OCI-LY1 (cell line): ENCODE measurements at regions not wholly inside any gene's neighbourhood (a gene's known extent, or its start where the extent isn't known, plus 50 kb on each side); places are given as distances from the start of the nearest gene placed in this dataset.

Experiments
- H2AFZ ChIP-seq: fragments of 200-600 bp; sonication (generic), shearing (Covaris generic); 2 replicates; pipeline ENCODE4 v1.6.0; 2014; ENCODE audit warnings: antibody characterized with exemption, mild to moderate bottlenecking, low read length
- H3F3A ChIP-seq: fragments of 200-600 bp; sonication (generic), shearing (Covaris generic); 2 replicates; pipeline ENCODE4 v1.6.0; 2014; ENCODE audit warnings: mild to moderate bottlenecking, antibody characterized with exemption, low read length, moderate library complexity; ENCODE audit not compliant: insufficient read depth
- H3K27ac ChIP-seq: fragments of 200-600 bp; sonication (generic); 2 replicates; pipeline ENCODE4 v1.5.1; 2014; ENCODE audit warnings: low read length, mixed run types, mild to moderate bottlenecking, low read depth; ENCODE audit not compliant: poor library complexity, severe bottlenecking
- H3K27me3 ChIP-seq: fragments of 200-600 bp; sonication (generic); 2 replicates; pipeline ENCODE4 v1.6.0; 2014; ENCODE audit warnings: antibody characterized with exemption, mild to moderate bottlenecking, low read length, moderate library complexity; ENCODE audit not compliant: insufficient read depth
- H3K36me3 ChIP-seq: fragments of 200-600 bp; sonication (generic); 2 replicates; pipeline ENCODE4 v1.6.1; 2014; ENCODE audit warnings: mild to moderate bottlenecking, antibody characterized with exemption, low read length, moderate library complexity, mixed read lengths; ENCODE audit not compliant: insufficient read depth
- H3K4me1 ChIP-seq: fragments of 200-600 bp; sonication (generic); 2 replicates; pipeline ENCODE4 v1.5.1; 2014; ENCODE audit warnings: mild to moderate bottlenecking, low read length, moderate library complexity; ENCODE audit not compliant: insufficient read depth, severe bottlenecking
- H3K4me2 ChIP-seq: fragments of 200-600 bp; sonication (generic), shearing (Covaris generic); 2 replicates; pipeline ENCODE4 v1.6.1; 2014; ENCODE audit warnings: low read length
- H3K4me3 ChIP-seq: fragments of 200-600 bp; sonication (generic); 2 replicates; pipeline ENCODE4 v1.5.1; 2014; ENCODE audit warnings: low read length, low read depth, mild to moderate bottlenecking, mixed read lengths; ENCODE audit not compliant: poor library complexity, severe bottlenecking
- H3K79me2 ChIP-seq: fragments of 200-600 bp; shearing (Covaris generic); 2 replicates; pipeline ENCODE4 v1.6.1; 2016; ENCODE audit warnings: mixed run types, low read length, mixed read lengths; ENCODE audit not compliant: insufficient read depth
- H3K9ac ChIP-seq: fragments of 200-600 bp; sonication (generic), shearing (Covaris generic); 2 replicates; pipeline ENCODE4 v1.6.1; 2014; ENCODE audit warnings: mild to moderate bottlenecking, low read length, mixed read lengths
- H3K9me2 ChIP-seq: fragments of 200-600 bp; sonication (generic), shearing (Covaris generic); 2 replicates; pipeline ENCODE4 v1.6.1; 2014; ENCODE audit warnings: low read depth, mild to moderate bottlenecking, low read length, mixed read lengths
- H3K9me3 ChIP-seq: fragments of 200-600 bp; shearing (Covaris generic); 2 replicates; pipeline ENCODE4 v1.6.1; 2014; ENCODE audit warnings: low read length, mixed read lengths
- H4K20me1 ChIP-seq: fragments of 200-600 bp; sonication (generic), shearing (Covaris generic); 2 replicates; pipeline ENCODE4 v1.6.0; 2016; ENCODE audit warnings: mild to moderate bottlenecking, low read length; ENCODE audit not compliant: insufficient read depth
- CTCF ChIP-seq: fragments of 200-600 bp; sonication (generic), shearing (Covaris generic); IDR thresholded peaks from 2 replicates; pipeline ENCODE4 v1.5.1; 2017; ENCODE audit warnings: mild to moderate bottlenecking, antibody characterized with exemption, low read length, moderate library complexity, mixed read lengths
- EZH2 ChIP-seq: fragments of 200-600 bp; sonication (generic), shearing (Covaris generic); IDR thresholded peaks from 2 replicates; pipeline ENCODE4 v1.8.0; 2017; ENCODE audit warnings: borderline replicate concordance, mixed run types, mild to moderate bottlenecking, antibody characterized with exemption, low read length, moderate library complexity, mixed read lengths

DNA sequence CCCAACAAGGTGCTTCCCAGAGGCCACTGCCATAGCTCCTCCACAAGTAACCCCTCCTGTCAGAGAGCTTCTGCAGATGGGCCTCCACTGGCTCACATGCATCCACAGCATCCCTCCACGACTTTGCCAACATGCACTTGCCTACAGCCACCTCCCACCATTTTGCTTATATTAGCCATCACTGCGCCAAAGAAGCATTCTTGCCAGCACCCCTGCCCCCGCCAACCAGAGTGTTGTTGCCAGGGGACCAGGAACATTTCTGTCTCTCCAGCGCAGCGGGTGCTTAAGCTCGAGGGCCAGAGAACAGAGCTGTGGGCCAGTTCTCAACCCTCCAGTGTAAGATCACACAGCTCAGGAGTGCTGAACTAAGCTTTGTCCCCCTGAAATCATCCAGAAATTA lies 517.6 kb downstream of the PABPC4L start:
- H3K4me3 ChIP-seq, result no peak overlapping the region
- H3K27ac ChIP-seq, result no peak overlapping the region
- H3K9me2 ChIP-seq, result no peaks in the 10 kb centered on the region
- no peak overlapping the region for H2AFZ ChIP-seq
- no peaks in the 10 kb centered on the region for H3K36me3 ChIP-seq
- H3K4me1 ChIP-seq, result no peaks in the 10 kb centered on the region
- H3K79me2 ChIP-seq, result no peaks in the 10 kb centered on the region
- H3F3A ChIP-seq, result no peaks in the 10 kb centered on the region
- H3K4me2 ChIP-seq, result no peak overlapping the region
- no peaks in the 10 kb centered on the region for H3K27me3 ChIP-seq
- TF ChIP-seq EZH2 (no peak), CTCF (no peak)
- no peak overlapping the region for H3K9ac ChIP-seq
- H4K20me1 ChIP-seq, result no peaks in the 10 kb centered on the region
- H3K9me3 ChIP-seq, result no peaks in the 10 kb centered on the region

DNA sequence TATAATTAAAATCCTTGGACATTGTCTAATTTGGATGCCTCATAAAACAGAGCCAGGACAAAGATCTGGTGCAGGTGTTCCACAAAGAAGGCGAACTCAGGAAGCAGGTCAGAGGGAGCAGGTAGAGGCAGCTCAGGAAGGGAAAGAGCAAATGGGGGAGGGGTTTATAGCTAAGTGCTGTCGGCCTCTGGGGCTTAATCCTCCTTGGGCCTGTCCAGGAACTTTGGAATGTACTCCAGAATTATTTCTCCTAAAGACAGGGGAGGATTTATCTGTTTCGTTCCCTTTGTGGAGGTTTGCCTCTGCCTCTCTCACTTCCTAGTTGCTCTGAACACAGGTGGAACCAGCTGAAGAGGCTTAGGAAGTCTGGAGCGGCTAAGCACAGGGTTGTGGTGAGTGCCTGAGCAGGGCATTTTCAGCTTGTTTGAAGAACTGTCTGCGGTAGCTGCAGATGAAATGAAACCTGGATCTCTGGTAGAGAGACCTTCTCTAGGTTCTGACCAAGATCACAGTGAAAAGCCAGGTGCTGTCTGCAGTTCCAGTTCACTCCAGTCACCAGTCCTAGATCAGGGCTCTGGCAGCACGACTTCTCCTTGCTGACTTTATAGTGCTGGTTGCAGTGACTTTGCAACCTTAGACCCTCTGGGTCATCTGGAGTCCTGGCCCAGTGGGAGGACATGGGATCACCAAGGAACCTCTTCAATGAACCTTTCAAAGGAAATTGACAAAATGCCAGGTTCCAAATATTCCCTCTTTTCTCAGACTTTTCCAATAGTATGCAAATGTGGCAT lies 519.2 kb downstream of the PCDH10 start:
- peak overlapping the region; percentile 2 for H3K27ac ChIP-seq

GRCh38 chr4:133647206-133647605 lies 498.1 kb downstream of the PCDH10 start:
- no peak overlapping the region for H3K27ac ChIP-seq
- H3K9me2 ChIP-seq, result no peaks in the 10 kb centered on the region
- no peaks in the 10 kb centered on the region for H4K20me1 ChIP-seq
- no peaks in the 10 kb centered on the region for H3K79me2 ChIP-seq
- TF ChIP-seq CTCF (no peak), EZH2 (no peak)
- H3K9ac ChIP-seq, result no peak overlapping the region
- no peaks in the 10 kb centered on the region for H3K27me3 ChIP-seq
- H3K36me3 ChIP-seq, result no peaks in the 10 kb centered on the region
- H3F3A ChIP-seq, result no peaks in the 10 kb centered on the region
- no peak overlapping the region for H3K4me3 ChIP-seq
- H3K9me3 ChIP-seq, result peaks cover 10% of the 10 kb centered on the region; the same call in 1 of the 2 replicates
- peaks cover 7% of the 10 kb centered on the region for H3K4me1 ChIP-seq
- no peak overlapping the region for H3K4me2 ChIP-seq
- no peak overlapping the region for H2AFZ ChIP-seq

More for the DNA sequence above, 519.2 kb downstream of the PCDH10 start:
- Histone ChIP-seq H3K36me3 (no peaks in the 10 kb centered on the region), H3K9ac (peak overlapping the region; percentile 9; the same call in 1 of the 2 replicates), H3K79me2 (no peaks in the 10 kb centered on the region), H3K4me2 (peak overlapping the region; percentile 52), H3F3A (no peaks in the 10 kb centered on the region), H4K20me1 (no peaks in the 10 kb centered on the region), H3K27me3 (no peaks in the 10 kb centered on the region), H3K9me2 (no peaks in the 10 kb centered on the region), H3K9me3 (no peaks in the 10 kb centered on the region), H3K4me1 (peaks cover 13% of the 10 kb centered on the region), H2AFZ (0 out of 2 replicates have a peak overlapping the region, but pooled peaks have one; percentile 39), H3K4me3 (peak overlapping the region; percentile 2)
- TF ChIP-seq CTCF (no peak), EZH2 (no peak)
